GM19467 (cell line): ENCODE measurements at regions not wholly inside any gene's neighbourhood (a gene's known extent, or its start where the extent isn't known, plus 50 kb on each side); places are given as distances from the start of the nearest gene placed in this dataset.

Source experiments
- ATAC-seq: cut with Tn5 transposase; IDR thresholded peaks from one replicate; pipeline ENCODE4 v1.9.1; 2021; ENCODE audit warnings: mild to moderate bottlenecking, moderate library complexity; ENCODE audit not compliant: unreplicated experiment

DNA sequence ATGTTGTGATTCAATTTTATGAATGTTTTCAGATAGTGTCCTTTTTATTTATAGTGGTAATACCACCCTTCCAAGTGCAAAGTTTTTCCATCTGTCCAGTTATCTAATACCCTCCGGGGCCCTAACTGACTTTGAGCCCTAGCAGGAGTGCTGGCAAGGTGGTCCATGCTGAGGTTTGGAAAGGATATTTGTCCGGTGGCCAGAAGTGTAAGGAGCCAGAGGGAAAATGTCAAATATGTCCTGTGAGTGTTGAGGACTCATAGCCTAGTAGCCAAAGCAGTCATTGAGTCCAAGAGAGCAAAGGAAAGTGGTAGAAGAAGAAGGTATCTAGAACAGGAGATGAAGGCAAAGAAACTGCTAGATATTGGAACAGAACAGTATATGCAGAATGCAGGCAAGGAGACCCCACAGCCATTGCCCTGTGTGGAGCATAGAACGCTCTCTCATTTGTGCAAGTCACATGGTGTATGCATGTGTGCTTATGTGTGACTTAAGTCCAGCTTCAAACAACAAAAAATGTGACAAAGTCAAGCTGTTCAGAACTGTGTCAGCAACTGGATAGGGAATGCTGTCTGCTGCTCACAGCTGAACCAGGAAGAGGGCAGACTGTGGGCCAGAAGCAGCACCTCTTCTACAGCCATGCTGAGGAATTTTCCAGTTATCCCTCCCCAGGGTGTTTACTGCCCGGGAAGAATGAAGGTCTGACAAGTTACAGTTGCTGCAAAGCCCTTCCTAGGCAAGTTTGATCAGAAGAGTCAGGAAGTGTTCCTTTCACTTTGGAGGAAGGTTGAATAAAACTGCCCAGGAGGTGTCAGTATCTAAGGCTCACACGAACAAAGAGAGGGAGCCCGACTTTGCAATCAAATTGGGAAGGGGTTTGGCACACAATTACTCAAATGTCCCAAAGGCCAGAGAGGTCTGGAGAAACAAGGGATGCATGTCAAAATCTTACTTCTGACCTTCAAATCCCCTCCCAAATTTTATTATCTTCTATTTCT, 463.3 kb upstream of the DMAC1 start:
- ATAC-seq: no peak

DNA sequence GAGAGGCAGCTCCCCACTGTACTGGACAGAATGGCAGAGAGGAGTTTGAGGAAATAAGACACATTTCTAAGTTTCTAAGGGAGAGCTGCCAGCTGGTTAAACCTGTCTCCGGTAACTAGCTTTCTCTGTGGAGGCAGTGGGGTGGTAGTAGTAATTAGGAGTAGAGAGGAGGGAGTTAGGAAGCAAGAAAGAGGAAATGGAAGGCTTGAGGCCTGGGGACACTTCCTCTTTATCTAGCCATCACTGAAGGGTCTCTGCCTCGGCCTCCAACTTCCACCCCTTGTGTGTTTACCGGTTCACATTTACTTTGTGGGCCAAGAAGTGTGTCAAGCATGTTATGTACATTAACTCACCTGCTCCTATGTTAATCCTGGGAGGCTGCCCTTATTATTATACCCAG, 462.2 kb upstream of the DMAC1 start:
- ATAC-seq: no peak

DNA sequence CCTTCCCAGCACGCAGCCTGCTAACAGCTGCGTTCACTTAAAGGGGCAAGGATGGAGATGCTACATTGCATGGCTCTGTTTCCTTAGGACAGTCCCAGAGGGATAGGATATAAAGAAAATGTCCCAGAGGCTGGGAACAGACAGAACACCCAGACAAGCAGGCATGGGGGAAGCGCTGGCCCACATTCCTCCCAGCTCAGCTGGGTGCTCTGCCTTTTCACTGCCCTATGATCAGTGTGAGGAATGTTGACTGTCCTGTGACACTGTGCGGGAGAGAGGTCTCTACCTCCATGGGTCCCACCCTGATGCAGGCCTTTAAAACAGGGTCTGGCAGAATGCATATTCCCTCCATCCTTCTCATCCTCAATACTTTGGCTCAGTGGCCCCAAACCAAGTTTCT, 459.4 kb upstream of the DMAC1 start:
- no peak for ATAC-seq

DNA sequence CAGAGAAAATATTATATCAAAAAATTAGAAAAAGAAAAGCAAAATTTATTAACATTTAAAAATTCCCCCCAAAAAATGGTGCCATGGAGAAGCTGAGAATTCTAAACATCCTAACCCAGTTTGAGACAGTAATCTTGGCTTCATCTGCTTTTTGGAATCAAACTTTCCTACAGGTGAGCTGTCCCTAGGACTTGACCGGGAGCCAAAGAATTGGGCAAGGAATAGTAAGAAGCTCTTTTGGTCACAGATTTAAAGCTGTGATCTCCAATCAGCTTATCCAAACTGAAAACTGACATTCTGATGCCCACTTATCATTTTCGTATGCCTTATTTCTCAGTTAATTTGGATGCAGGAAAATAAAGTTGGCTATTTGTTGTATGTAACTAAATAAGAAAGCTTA, 457.3 kb upstream of the DMAC1 start:
- no peak for ATAC-seq

DNA sequence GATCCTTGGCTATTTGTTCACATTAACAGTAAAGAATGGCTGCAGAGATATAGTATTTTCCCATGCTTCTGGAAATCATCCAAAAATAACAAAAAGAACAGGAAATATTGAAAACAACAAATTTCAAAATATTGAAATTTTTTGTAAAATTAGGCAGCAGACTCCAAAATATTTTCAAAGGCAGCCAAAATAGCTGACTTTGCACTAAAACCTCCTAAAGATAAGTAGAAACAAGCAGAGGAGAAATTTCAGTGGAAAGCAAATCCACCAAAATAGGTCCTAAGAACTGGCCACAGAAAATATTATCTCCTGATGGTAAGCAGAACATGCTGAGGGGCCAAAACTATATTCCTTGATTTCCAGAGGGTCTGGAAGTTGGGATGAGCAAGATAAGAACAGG, 456.3 kb upstream of the DMAC1 start:
- no peak for ATAC-seq

DNA sequence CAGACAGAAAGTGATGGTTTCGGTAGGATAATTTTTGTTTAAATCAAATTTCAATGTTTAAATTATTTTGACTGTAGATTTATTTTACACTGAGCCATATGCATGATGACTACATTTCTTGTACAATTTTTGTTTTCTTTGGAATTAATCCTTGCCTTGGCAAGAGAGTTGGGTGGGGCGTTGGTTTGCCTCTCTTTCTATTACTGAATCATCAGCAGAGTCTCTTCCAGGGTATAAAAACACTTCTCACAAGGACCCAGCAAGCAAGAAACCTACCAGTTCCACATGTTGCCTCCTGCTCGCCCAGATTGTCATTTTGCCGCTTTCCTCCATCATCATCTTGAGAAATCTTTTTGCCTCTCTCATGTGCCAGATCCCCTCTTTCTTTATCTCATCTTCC, 455.0 kb upstream of the DMAC1 start:
- ATAC-seq: no peak

DNA sequence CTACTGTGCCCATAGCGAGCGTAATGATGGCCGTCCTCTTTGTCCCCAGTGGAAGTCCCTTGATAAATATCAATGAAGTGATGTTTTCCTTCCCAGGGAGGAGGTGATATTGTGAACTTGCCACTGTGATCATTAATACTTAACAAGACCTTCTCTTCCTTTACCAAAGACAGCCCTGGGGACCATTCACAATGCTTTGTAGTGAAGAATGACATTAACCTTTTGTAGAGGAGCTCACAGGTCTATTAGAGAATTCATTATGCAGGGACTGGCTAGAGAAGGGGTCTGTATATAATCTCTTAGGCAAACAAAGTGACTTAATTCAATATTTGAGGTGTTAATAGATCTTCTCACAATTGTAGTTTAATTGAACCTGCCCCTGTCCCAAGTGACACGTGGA, 452.9 kb upstream of the DMAC1 start:
- no peak for ATAC-seq

DNA sequence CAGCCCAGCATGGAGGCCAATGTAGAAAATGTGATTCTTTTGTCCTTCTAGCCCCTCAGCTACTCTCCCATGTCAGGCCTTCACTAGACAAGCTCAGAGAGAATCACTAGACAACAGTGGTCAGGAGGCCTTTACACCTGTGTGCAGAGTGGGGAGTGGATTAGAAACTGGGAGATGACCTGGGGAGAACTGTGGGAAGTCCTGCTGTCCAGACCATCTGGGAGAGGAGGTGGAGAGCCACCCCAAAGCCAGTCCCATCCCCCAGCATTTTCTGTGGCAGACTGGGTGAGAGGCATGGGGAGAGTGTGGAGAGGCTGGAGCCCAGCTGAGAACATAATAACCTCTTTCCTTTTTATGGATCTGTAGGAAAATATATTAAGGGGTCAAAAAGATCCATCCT, 452.0 kb upstream of the DMAC1 start:
- ATAC-seq: no peak

DNA sequence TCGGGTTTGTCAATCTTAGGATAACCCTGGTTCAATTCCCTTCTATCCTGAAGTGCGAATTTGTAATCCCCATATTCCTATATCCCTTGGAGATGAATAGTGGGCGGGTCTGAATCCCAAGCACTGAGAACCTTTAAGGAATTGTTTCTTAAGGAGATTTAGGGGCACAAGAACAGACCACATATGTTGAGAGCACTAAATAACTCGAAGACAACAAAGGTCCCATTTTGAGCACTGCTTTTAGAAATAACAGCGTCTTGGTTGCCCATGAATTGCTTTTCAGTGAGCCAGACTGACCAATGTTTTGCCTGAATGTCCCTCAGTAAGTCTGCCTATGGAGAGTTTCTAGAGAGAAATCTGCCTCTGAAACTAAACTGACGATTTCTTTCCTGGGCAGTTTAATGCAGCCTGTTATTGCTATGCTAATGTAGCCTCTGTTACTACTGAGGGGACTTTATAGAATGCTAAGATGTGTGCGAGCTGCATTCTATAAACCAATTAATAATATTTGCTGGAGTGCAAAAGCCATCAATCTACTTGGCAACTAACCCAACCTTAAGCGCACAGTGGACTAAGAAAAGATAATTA, 445.0 kb upstream of the DMAC1 start:
- ATAC-seq: no peak

DNA sequence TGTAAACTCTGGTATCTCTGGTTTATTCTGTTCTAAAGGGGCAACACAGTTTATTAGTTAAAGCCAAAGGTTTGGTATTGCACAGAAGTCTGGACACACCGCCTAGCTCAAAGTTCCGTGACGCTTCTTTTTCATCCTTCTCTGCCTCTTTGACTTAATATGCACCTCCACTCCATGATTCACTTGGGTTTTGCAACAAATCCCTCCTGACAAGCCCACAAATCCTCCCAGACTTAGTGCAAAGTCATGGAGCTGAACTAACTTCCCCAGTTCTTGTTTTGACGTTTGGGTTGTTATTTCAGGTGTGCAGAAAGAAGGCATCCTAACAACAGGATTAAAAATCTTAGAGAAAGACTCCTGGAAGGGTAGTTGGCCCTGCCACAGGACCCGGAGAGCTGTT, 441.6 kb upstream of the DMAC1 start:
- no peak for ATAC-seq

DNA sequence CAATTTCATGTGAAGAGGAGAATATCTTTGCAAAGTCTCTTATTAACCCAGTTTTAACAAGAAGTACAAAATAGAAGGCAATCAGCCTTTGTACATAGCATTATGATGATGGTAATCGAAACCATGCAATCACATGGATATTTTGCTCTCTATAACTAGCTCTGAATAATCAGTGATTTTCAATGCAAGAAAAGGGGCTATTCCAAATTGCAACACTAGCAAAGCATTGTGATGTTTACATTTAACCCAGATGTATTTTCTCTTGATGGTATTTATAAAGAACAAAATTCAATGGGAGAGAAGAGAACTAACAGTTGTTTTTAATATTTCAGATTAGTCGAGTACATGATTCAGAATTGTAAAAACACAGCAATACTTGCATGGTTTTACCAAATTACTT, 437.5 kb upstream of the DMAC1 start:
- ATAC-seq: no peak

DNA sequence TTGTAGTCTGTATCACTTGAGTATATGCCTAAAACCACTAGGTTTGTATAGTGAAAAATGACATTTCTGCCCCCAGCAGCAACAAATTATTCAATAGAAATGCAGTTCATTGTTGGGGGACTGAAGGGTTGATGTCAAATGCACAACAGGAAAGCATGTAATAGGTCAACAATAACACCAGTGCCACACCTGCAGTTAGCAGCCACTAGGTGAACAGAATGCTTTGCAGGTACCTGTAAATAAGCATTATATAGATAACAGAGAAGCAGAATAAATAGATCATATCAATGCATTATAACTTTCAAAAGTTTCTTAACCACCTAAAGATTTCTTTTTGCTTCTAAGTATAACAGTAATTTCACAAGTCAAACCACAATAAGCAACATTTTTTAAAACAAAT, 435.9 kb upstream of the DMAC1 start:
- ATAC-seq: no peak

DNA sequence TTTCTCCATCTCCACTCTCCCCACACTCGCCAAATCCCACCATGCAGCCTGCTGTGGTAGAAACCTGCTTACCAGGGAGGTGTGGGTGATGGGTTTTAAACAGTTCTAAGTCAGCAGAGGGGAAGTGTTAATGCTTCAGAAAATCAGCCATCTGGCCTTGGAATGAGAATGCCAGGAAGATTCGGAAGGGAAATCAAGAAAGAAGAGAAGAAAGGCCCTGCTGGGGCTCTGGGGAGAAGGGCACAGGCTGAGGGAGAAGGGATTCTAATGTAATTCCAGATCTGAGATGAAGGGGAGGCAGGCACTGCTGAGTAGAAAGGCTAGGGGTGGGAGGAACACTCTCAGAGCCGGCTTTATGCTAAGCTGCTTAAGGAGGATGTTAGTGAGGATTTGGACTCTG, 434.7 kb upstream of the DMAC1 start:
- ATAC-seq: no peak

DNA sequence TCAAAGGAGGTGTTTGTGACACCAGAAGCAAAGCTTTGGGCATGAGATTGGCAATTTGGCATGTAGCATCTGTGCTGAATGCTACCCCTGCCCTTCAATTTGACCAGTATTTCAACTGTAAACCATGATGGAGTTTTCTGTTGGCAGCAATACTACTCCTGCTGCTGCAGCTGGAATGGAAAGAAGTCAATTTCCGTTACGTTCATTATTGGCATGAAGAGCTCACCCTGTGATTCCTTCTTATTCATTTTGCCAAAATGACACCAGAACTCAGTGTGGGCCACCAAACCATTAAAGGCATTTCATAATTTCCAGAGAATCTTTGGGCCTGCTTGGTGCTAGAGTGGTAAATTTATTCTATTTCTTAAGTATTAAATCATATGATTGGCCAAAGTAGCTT, 433.1 kb upstream of the DMAC1 start:
- ATAC-seq: no peak

DNA sequence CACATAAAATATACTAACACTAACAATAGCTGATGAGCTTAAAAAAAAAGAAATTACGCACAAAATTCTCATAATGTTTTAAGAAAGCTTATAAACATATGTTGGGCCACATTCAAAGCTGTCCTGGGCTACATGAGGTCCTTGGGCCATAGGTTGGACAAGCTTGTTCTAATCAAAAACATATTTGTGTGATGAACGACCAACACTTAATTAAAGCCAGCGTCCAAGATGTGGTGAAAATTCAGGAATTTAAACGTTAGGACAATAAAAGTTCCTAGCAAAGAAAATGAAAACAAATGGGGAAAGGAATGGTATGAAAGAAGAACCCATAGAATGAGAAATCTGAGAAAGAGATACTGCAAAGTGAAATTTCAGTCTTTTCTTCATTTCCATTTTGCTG, 429.6 kb upstream of the DMAC1 start:
- no peak for ATAC-seq

DNA sequence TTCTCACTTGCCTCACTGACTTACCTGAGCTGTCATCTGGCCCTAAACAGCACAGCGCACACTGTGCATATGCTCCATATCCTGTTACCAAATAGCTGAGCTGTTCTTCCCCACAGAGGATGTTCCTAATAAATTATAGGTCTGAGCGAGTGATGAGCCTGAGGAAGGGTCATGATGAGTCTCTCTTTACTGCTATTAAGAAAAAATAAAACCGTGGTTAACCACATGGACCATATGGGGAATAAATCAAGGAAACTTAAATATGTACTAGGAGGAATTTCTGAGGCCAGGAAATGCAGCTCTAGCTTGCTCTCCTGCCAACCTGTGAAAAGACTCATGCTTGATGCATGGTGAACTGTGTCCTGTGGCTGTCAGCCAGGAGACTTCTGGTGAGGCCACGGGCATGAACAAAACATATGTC, 424.8 kb upstream of the DMAC1 start:
- ATAC-seq: no peak

DNA sequence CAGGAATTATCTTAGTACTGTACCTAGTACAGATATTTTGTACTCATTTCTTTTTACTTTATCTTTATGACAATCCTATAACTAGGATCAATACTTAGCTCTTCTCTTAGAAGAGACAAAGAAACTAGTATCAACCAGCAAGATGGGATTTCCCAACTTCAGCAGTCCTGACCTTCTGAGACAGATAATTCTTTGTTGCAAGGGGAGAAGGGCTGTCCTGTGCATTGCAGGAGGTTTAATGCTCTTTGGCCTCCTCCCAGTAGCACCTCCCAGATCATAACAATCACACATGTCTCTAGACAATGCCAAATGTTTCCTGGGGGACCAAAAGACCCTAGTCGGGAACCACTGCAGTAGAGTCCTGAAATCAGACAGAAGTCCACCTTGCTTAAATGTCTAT, 424.3 kb upstream of the DMAC1 start:
- no peak for ATAC-seq

DNA sequence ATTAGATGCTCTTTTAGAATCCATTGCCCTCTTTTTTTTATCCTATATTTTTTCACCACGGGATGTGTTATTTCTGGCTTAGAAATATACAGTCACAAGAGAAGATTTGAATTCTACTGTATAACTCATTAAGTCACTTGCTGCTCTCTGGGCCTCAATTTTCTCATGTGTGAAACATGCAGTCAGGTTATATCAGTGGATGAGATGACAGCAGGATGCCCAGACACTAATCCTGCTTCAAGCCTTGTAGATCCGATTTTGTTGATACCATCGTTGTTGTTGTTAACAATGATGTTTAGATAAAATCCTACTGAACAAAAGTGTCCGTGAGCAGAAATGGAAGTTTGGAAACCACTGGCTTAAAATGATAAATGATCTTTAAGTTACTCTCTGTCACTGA, 421.9 kb upstream of the DMAC1 start:
- ATAC-seq: no peak

DNA sequence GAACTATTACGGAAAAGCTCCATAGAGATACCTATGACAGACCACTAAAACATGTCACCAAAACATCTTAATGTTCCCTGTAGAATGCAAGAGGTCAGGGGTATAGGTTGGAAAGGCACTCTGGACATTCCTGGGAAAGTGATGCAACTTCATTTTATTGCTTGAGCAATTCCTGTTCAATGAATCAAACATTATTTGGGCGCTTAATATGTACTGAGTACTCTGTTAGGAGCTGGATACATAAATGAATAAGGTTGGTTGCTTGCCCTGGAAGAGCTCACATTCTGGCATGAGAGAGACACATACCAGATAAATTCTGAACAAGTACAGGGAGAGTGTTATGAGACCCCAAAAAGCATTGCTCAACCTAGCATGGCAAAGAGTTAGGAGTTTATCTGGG, 408.9 kb upstream of the DMAC1 start:
- no peak for ATAC-seq

DNA sequence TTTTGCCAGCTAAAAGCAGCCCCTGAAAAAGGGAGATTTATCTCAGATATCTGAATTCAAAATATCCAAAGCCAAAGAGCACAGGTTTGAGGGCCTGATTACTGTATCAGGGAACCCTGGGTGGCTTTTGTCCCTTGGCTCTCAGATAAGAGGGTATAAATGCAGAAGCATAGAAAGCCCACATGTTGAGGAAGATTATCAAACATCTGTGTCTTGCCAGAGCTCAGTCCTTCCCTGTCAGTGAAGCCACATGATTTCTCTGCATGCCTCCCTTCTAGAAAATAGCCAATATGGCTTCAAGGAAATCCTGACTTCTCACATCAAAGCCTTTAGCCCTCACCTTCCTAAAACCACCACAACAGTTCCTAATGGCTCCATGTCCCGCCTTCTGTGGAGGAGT, 408.0 kb upstream of the DMAC1 start:
- no peak for ATAC-seq

DNA sequence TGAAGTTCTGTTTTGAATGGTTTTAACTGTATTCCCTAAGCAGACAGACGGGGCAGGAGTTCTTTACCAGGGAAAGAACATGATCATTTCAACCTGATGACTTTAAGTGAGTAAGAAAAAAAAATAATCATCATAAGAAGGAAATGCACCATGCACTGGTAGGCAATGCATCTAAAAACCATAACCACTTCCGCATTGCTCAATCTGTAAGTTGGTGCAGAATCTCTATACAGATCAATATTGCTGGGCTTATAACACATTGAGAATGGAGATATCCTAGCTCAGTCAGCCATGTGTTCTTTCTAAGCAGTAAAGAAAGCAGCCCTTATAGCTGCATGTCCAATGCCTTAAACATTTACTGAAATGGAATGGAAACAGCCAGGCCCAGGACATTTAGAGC, 407.1 kb upstream of the DMAC1 start:
- no peak for ATAC-seq

DNA sequence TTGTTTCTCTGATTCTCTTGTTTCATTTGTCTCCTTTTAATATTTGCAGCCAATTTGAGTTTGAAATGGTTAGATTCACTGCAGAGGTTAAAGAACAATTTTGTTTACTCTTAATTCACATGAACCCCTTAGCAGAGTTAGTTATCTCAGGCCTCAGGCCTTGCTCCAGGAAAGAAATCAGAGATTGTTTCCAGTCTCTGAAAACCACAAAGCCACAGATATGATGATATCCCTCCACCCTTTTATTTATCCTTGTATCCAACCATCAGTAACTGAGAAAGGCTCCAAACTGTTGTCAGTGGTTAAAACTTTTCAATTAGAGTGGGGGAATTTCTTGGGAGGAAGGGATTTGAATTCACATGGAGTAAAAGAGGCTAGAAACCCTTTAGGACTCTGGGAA, 406.0 kb upstream of the DMAC1 start:
- ATAC-seq: no peak

DNA sequence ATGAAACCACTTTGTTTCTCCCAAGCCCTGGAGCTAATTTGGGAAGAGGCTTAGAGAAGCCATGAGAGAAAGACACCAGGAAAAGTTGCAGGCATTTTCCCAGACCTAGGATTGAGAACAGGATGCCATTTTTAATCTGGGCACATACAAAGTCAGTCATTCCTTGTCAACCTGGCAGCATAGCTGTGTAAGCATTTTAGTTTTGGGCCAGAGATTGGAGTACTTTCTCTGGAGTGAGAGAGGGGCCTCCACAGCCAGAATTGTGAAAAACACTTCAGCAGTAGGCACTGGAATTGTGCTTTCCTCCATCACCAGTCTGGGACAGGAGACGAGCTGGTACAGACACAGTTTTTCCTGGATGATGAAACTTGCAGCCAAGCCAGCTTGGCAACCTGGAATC, 390.3 kb upstream of the DMAC1 start:
- no peak for ATAC-seq
